GM23338 (cell line): ENCODE measurements at regions not wholly inside any gene's neighbourhood (a gene's known extent, or its start where the extent isn't known, plus 50 kb on each side); places are given as distances from the start of the nearest gene placed in this dataset.

Experiments used
- CREB1 ChIP-seq: fragments of 250-450 bp; sonication (Bioruptor Pico); IDR thresholded peaks from 2 replicates; pipeline ENCODE4 v1.5.0; 2020; ENCODE audit warnings: low read depth, mild to moderate bottlenecking, moderate library complexity
- CTCF ChIP-seq, 2 experiments: fragments of 200-600 bp in 1 of 2; sonication (generic) in 1 of 2; conservative IDR thresholded peaks; 2 replicates each; pipeline versions ENCODE4 v1.5.1 to v1.6.1; 2016 to 2017; ENCODE audit warnings: antibody characterized with exemption in 2 of 2, low read depth in 2 of 2, mild to moderate bottlenecking in 2 of 2, moderate library complexity in 1 of 2
- EZH2 ChIP-seq: fragments of 200-600 bp; sonication (generic); IDR thresholded peaks from one replicate; pipeline ENCODE4 v1.8.0; 2017; ENCODE audit warnings: antibody characterized with exemption, mild to moderate bottlenecking, low read depth; ENCODE audit not compliant: unreplicated experiment
- JUNB ChIP-seq: IDR thresholded peaks from one replicate; pipeline ENCODE4 v1.6.1; 2016; ENCODE audit warnings: antibody characterized with exemption; ENCODE audit not compliant: unreplicated experiment
- POLR2AphosphoS5 ChIP-seq: IDR thresholded peaks from 2 replicates; pipeline ENCODE4 v1.6.1; 2016; ENCODE audit warnings: antibody characterized with exemption, low read depth
- STAT1 ChIP-seq: IDR thresholded peaks from one replicate; pipeline ENCODE4 v1.6.1; 2016; ENCODE audit warnings: antibody characterized with exemption; ENCODE audit not compliant: unreplicated experiment
- ZNF331 ChIP-seq: fragments of 250-450 bp; sonication (Bioruptor Pico); IDR thresholded peaks from 2 replicates; pipeline ENCODE4 v1.5.0; 2020; ENCODE audit warnings: low read depth, mild to moderate bottlenecking, moderate library complexity

GRCh38 chr11:104570078-104570701 lies 328.1 kb downstream of the CASP12 start:
- TF ChIP-seq CTCF (conservative IDR thresholded peaks at IDR 0.05; ENCODE audit: low read depth in 2 of 2) = no peak
- TF ChIP-seq POLR2AphosphoS5 = no peak
- no peak for TF ChIP-seq EZH2
- TF ChIP-seq STAT1 = no peak
- no peak for TF ChIP-seq CREB1 (CRISPR knock-in tag)
- no peak for TF ChIP-seq ZNF331 (CRISPR knock-in tag)
- TF ChIP-seq JUNB = no peak
